Heart right ventricle (tissue), 16 donors: ENCODE measurements at regions not wholly inside any gene's neighbourhood (a gene's known extent, or its start where the extent isn't known, plus 50 kb on each side); places are given as distances from the start of the nearest gene placed in this dataset.

Experiments
- ATAC-seq, 8 donors: fragments of 200-7000 bp; cut with Tn5 transposase; one replicate each; pipeline ENCODE4 v1.9.1; 2020; ENCODE audit warnings: mild to moderate bottlenecking in 8 of 8, moderate library complexity in 8 of 8, moderate number of reproducible peaks in 1 of 8
- DNase-seq, 2 donors: peaks; one replicate each; pipeline ENCODE4 v3.0.0-alpha.2; 2020
- H3K27ac ChIP-seq, 10 donors: fragments of 200-600 bp; sonication (generic) in 2 of 10; one replicate each; pipeline versions ENCODE4 v1.5.0 to v1.8.0; 2020 to 2022; ENCODE audit warnings: mild to moderate bottlenecking in 3 of 10
- H3K27me3 ChIP-seq, 7 donors: fragments of 200-600 bp; one replicate each; pipeline ENCODE4 v1.8.0; 2021 to 2022; ENCODE audit warnings: mild to moderate bottlenecking in 2 of 7
- H3K36me3 ChIP-seq, 9 donors: fragments of 200-600 bp; sonication (generic) in 1 of 9; one replicate each; pipeline versions ENCODE4 v1.5.0 to v1.8.0; 2020 to 2022; ENCODE audit warnings: mild to moderate bottlenecking in 2 of 9
- H3K4me1 ChIP-seq, 9 donors: fragments of 200-600 bp; sonication (generic) in 1 of 9; one replicate each; pipeline versions ENCODE4 v1.5.0 to v1.8.0; 2020 to 2022; ENCODE audit warnings: mild to moderate bottlenecking in 4 of 9
- H3K4me3 ChIP-seq, 10 donors: fragments of 200-600 bp; sonication (generic) in 2 of 10; one replicate each; pipeline versions ENCODE4 v1.5.0 to v1.8.0; 2020 to 2022; ENCODE audit warnings: mild to moderate bottlenecking in 7 of 10, moderate library complexity in 2 of 10
- H3K9me3 ChIP-seq, 11 donors: fragments of 200-600 bp in 10 of 11; sonication (generic) in 2 of 11; one replicate each; pipeline versions ENCODE4 v1.5.0 to v1.8.0; 2013 to 2022; ENCODE audit warnings: mild to moderate bottlenecking in 2 of 11, control low read depth in 1 of 11, moderate library complexity in 1 of 11
- CTCF ChIP-seq, 9 donors: fragments of 200-600 bp; sonication (generic) in 2 of 9; IDR thresholded peaks; one replicate each; pipeline versions ENCODE4 v1.5.0 to v1.8.0; 2021 to 2022; ENCODE audit warnings: antibody characterized with exemption in 9 of 9, mild to moderate bottlenecking in 5 of 9, moderate library complexity in 1 of 9
- WGBS, 2 donors: extraction: QIAGEN DNeasy Blood & Tissue Kit; methylation state at CpG; one replicate each; pipeline ENCODE4 v1.1.7; 2013; ENCODE audit warnings: inconsistent platforms in 1 of 2; 5-methylcytosine and 5-hydroxymethylcytosine counted together
- intact Hi-C, 10 donors: fragments of 100-400 bp; cut with DNase I; formaldehyde crosslinking; loops; one replicate each; pipeline versions ENCODE4 v1.11.1 to v1.14.2; 2022
- donor health status: Arrhythmogenic right ventricular cardiomyopathy.
- donor health status: ischemic (EF 13 %, LVEDD 7.1; RV severe dilation, severe dysfunction).
- donor health status: healthy with polysubstance abuse.
- donor health status: DM: no; HTN: yes; CAD: no.
- donor health status: DM: no; HTN: no; CAD: no.
- donor health status: ischemic (EF 25% LVEDD 6.9; RV normal size, moderate dysfunction).
- donor health status: ischemic (EF 25% LVEDD 5.7; RV mildly dilated, moderate dysfunction).
- donor health status: healthy.
- donor health status: DM: yes; HTN: yes; CAD: no.
- donor health status: Ischemic cardiomyopathy.
- donor health status: ischemic (EF 35%, LVEDD 5.7; RV mildly dilated, moderate dysfunction).
- donor health status: nonischemic (EF 11% LVEDD 7.7; RV severe dilation, severe dysfunction).
- donor health status: DM: yes; HTN: yes; CAD: no.
- donor health status: PGD.
- donor health status: ischemic (EF 29% LVEDD 5.4; RV normal size, mild dysfunction).
- donor health status: nonischemic (EF 23%, LVEDD 6.1; RV moderate dilation, normal function).

- no peaks in the 10 kb centered on the region for H3K9me3 ChIP-seq
- intact Hi-C loops: no loop called here
- no peaks in the 10 kb centered on the region for H3K27me3 ChIP-seq
- H3K4me1 ChIP-seq: no peaks in the 10 kb centered on the region
- no peaks in the 10 kb centered on the region for H3K36me3 ChIP-seq
- no peak for DNase-seq
- H3K27ac ChIP-seq: no peak overlapping the region
- no peak overlapping the region for H3K4me3 ChIP-seq
- no peak for TF ChIP-seq CTCF (IDR thresholded peaks at IDR 0.05)
- ATAC-seq: no peak
- WGBS, 2 donors: 25 to 34% methylated on average over 1 of the region's 1 CpG
Observed at GRCh38 chr2:185643434-185643833, 95.2 kb upstream of the FSIP2 start.

GRCh38 chr2:185644828-185645227 lies 93.8 kb upstream of the FSIP2 start:
- no peak for ATAC-seq
- TF ChIP-seq CTCF (IDR thresholded peaks at IDR 0.05): no peak
- intact Hi-C loops: no loop called here
- no peak for DNase-seq
- Histone ChIP-seq H3K4me3 (no peak overlapping the region), H3K4me1 (no peaks in the 10 kb centered on the region), H3K36me3 (no peaks in the 10 kb centered on the region), H3K27ac (no peak overlapping the region), H3K9me3 (peaks cover 0 to 2% (median 0%) of the 10 kb centered on the region in 11 donors), H3K27me3 (no peaks in the 10 kb centered on the region)
- 58 to 70% methylated on average over 3 of the region's 3 CpGs for WGBS, 2 donors

GRCh38 chr2:185645529-185645928 lies 93.1 kb upstream of the FSIP2 start:
- Histone ChIP-seq H3K27me3 (no peaks in the 10 kb centered on the region), H3K36me3 (no peaks in the 10 kb centered on the region), H3K4me3 (no peak overlapping the region), H3K4me1 (no peaks in the 10 kb centered on the region), H3K27ac (no peak overlapping the region), H3K9me3 (peaks cover 0 to 5% (median 0%) of the 10 kb centered on the region in 11 donors)
- intact Hi-C loops: no loop called here
- no peak for TF ChIP-seq CTCF (IDR thresholded peaks at IDR 0.05)
- DNase-seq (no peak), ATAC-seq (no peak)
- WGBS, 2 donors: 81 to 83% methylated on average over 1 of the region's 1 CpG

GRCh38 chr2:185658750-185659149 lies 79.9 kb upstream of the FSIP2 start:
- Histone ChIP-seq H3K4me1 (no peaks in the 10 kb centered on the region), H3K27me3 (no peaks in the 10 kb centered on the region), H3K27ac (no peak overlapping the region), H3K4me3 (no peak overlapping the region), H3K36me3 (no peaks in the 10 kb centered on the region), H3K9me3 (no peaks in the 10 kb centered on the region)
- ATAC-seq (no peak), DNase-seq (no peak)
- TF ChIP-seq CTCF (IDR thresholded peaks at IDR 0.05): no peak
- intact Hi-C loops: no loop called here
- 78 to 82% methylated on average over 2 of the region's 2 CpGs for WGBS, 2 donors

- no peak for ATAC-seq
- no peak overlapping the region for H3K4me3 ChIP-seq
- no peak for DNase-seq
- intact Hi-C loops: no loop called here
- no peak for TF ChIP-seq CTCF (IDR thresholded peaks at IDR 0.05)
- no peaks in the 10 kb centered on the region for H3K4me1 ChIP-seq
- WGBS, 2 donors: 92 to 94% methylated on average over 1 of the region's 1 CpG
- no peaks in the 10 kb centered on the region for H3K9me3 ChIP-seq
- H3K27ac ChIP-seq: no peak overlapping the region
- no peaks in the 10 kb centered on the region for H3K36me3 ChIP-seq
- no peaks in the 10 kb centered on the region for H3K27me3 ChIP-seq
Observed at GRCh38 chr2:185663811-185664210, 74.8 kb upstream of the FSIP2 start.
